Pancreas (tissue), 10 donors: ENCODE measurements at regions not wholly inside any gene's neighbourhood (a gene's known extent, or its start where the extent isn't known, plus 50 kb on each side); places are given as distances from the start of the nearest gene placed in this dataset.

Experiments
- ATAC-seq, 4 donors: fragments of 200-7000 bp; cut with Tn5 transposase; one replicate each; pipeline versions ENCODE4 v1.8.0 to v1.9.1; 2020; ENCODE audit warnings: mild to moderate bottlenecking in 4 of 4, moderate library complexity in 4 of 4
- DNase-seq, 6 donors: peaks; one replicate each; pipeline ENCODE4 v3.0.0-alpha.2; 2020
- FAIRE-seq: peaks from 2 replicates; lab custom pipeline; 2012; peaks lifted over from hg19 to GRCh38; lab: Jason Lieb, UNC
- H3K27ac ChIP-seq, 4 donors: fragments of 200-600 bp; sonication (generic); 1 replicate in 3 of 4; 2 replicates in 1 of 4; pipeline versions ENCODE4 v1.5.0 to v1.8.0; 2020
- H3K27me3 ChIP-seq, 4 donors: fragments of 200-600 bp; one replicate each; pipeline ENCODE4 v1.8.0; 2021
- H3K36me3 ChIP-seq, 3 donors: fragments of 200-600 bp; sonication (generic) in 1 of 3; one replicate each; pipeline versions ENCODE4 v1.5.0 to v1.8.0; 2020 to 2021
- H3K4me1 ChIP-seq, 3 donors: fragments of 200-600 bp; one replicate each; pipeline ENCODE4 v1.8.0; 2021
- H3K4me3 ChIP-seq, 4 donors: fragments of 200-600 bp; sonication (generic) in 2 of 4; one replicate each; pipeline versions ENCODE4 v1.5.0 to v1.8.0; 2020 to 2021
- H3K9me3 ChIP-seq, 4 donors: fragments of 200-600 bp; one replicate each; pipeline ENCODE4 v1.8.0; 2021
- CTCF ChIP-seq, 4 donors: fragments of 200-600 bp; sonication (generic) in 3 of 4; IDR thresholded peaks; one replicate each; pipeline versions ENCODE4 v1.5.0 to v1.8.0; 2021; ENCODE audit warnings: antibody characterized with exemption in 4 of 4
- WGBS, 2 donors: extraction: QIAGEN DNeasy Blood & Tissue Kit; methylation state at CpG; one replicate each; pipeline ENCODE4 v1.1.7; 2013; 5-methylcytosine and 5-hydroxymethylcytosine counted together
- intact Hi-C, 3 donors: fragments of 100-400 bp; cut with DNase I; formaldehyde crosslinking; loops; one replicate each; pipeline versions ENCODE4 v1.11.1 to v1.14.2; 2022
- donor health status: healthy with polysubstance abuse.
- donor health status: DM: no; HTN: no; CAD: no; lungs with moderate emphysema.
- donor health status: DM: no; HTN: no; CAD: no.
- donor health status: control.
- donor health status: control.
- donor health status: Bipolar disorder and iron deficiency.
- donor health status: DM: yes; HTN: yes; CAD: no.
- donor health status: DM: no; HTN: no; CAD: no.
- donor health status: DM: no; HTN: no; CAD: no.
- donor health status: DM: yes; HTN: yes; CAD: no.

GRCh38 chr9:109962215-109962614 is 182.2 kb downstream of the PALM2AKAP2 start:
- H3K4me1 ChIP-seq: no peaks in the 10 kb centered on the region
- TF ChIP-seq CTCF (IDR thresholded peaks at IDR 0.05): no peak
- intact Hi-C loops: no loop called here
- H3K27me3 ChIP-seq: no peaks in the 10 kb centered on the region
- FAIRE-seq (no peak), DNase-seq (no peak), ATAC-seq (no peak)
- H3K9me3 ChIP-seq: no peaks in the 10 kb centered on the region
- H3K36me3 ChIP-seq: no peaks in the 10 kb centered on the region
- H3K27ac ChIP-seq: no peak overlapping the region
- no peak overlapping the region for H3K4me3 ChIP-seq

- Histone ChIP-seq H3K9me3 (no peaks in the 10 kb centered on the region), H3K4me3 (no peak overlapping the region), H3K36me3 (no peaks in the 10 kb centered on the region), H3K27ac (no peak overlapping the region), H3K4me1 (no peaks in the 10 kb centered on the region), H3K27me3 (no peaks in the 10 kb centered on the region)
- ATAC-seq (no peak), DNase-seq (no peak), FAIRE-seq (no peak)
- 46 to 51% methylated on average over 2 of the region's 2 CpGs for WGBS, 2 donors
- intact Hi-C loops: no loop called here
- no peak for TF ChIP-seq CTCF (IDR thresholded peaks at IDR 0.05)
These were observed 183.1 kb downstream of the PALM2AKAP2 start for GRCh38 chr9:109963079-109963478.

- no peaks in the 10 kb centered on the region for H3K9me3 ChIP-seq
- no peak overlapping the region for H3K4me3 ChIP-seq
- intact Hi-C loops: no loop called here
- no peak overlapping the region for H3K27ac ChIP-seq
- no peak for TF ChIP-seq CTCF (IDR thresholded peaks at IDR 0.05)
- H3K27me3 ChIP-seq: no peaks in the 10 kb centered on the region
- H3K36me3 ChIP-seq: no peaks in the 10 kb centered on the region
- WGBS, 2 donors: 77 to 87% methylated on average over 13 of the region's 13 CpGs
- no peak for DNase-seq
- FAIRE-seq: no peak
- ATAC-seq: no peak
- no peaks in the 10 kb centered on the region for H3K4me1 ChIP-seq
These were observed 186.8 kb downstream of the PALM2AKAP2 start for GRCh38 chr9:109966643-109967368.

GRCh38 chr9:109967651-109968642 is 187.9 kb downstream of the PALM2AKAP2 start:
- H3K4me1 ChIP-seq: no peaks in the 10 kb centered on the region
- ATAC-seq (peak in 1 of 4 donors; percentile 50), FAIRE-seq (no peak), DNase-seq (no peak)
- no peaks in the 10 kb centered on the region for H3K36me3 ChIP-seq
- intact Hi-C loops: no loop called here
- no peaks in the 10 kb centered on the region for H3K9me3 ChIP-seq
- WGBS, 2 donors: 70 to 85% methylated on average over 8 of the region's 8 CpGs
- H3K27me3 ChIP-seq: no peaks in the 10 kb centered on the region
- TF ChIP-seq CTCF (IDR thresholded peaks at IDR 0.05): no peak
- H3K4me3 ChIP-seq: no peak overlapping the region
- peak overlapping the region in 1 of 4 donors; percentile 12 for H3K27ac ChIP-seq
